Renal pelvis (tissue), 1 donor: ENCODE measurements at regions not wholly inside any gene's neighbourhood (a gene's known extent, or its start where the extent isn't known, plus 50 kb on each side); places are given as distances from the start of the nearest gene placed in this dataset.

ENCODE experiments used
- DNase-seq: peaks from one replicate; pipeline ENCODE4 v3.0.0-alpha.2; 2013

DNA sequence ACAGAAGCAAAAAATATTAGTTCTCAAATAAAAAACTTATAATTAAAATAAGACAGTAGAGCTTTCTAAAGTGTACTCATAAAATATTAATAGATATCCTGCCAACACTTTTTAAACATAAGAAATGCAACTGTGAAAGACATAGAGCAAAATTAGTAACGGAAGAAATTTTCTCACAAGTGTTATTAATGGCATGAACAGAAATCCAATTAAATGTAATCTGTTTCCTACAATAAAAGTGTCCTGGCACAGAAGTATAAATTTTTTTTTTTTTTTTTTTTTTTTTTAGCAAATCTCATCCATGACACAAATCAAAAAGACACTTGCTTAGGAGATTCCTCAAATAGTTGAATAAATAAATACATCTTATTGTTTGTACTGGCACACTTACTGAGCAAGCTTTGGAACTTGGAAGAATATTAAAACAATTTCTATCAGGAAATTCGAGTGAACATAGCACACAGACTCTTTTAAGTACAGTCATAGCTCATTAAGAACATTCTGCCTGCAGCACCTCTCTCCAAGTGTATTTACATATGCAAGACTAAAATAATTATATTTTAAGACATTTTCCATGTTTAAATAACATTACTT lies 227.2 kb upstream of the ROBO2 start:
- DNase-seq = no peak

- no peak for DNase-seq
These were observed 224.3 kb upstream of the ROBO2 start for GRCh38 chr3:76815561-76815960.

DNA sequence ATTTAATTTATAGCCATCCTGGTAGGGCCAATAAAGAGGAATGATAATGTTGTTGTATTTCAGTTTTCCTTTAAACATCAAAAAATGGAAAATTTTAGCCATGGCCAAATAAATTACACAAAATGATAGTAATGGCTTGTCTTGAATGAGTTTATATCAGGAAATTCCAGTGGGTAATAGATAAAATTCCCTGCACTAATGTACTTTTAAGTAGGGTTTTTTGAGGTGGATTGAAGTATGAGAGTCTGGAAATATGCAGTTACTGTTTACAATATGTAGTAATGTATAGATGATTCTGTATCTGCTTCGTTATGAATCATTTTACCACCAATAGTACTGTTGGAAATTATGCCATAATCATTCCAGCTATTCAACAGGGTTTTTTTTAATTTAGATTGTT lies 219.4 kb upstream of the ROBO2 start:
- no peak for DNase-seq

DNA sequence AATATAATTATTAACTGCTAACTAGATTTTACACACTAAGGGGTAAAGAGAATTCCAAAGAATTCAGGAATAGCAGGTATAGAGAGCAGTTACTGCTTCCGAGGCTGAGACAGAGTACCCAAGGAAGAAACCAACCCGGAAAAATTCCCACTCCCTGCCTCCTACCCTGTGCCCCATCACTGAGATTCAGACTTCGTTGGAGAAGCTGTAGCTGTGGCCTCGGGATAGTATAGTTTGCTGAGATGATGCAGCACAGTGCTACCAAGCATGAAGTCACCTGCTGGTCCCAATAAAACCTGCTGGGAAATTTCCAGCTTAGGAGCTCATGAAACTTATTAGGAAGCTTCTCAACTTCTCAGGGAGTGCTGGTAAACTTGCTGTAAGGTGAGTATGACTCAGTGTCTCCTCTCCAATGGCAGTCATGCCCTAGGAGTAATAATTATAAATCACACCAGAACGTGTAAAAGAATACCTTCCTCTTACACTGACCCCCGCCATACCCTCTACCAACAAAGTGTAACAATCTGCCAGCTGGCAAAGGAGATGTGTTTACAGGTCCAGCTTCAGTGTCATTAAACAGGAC lies 215.2 kb upstream of the ROBO2 start:
- peak; percentile 71 for DNase-seq

GRCh38 chr3:76826861-76827260 lies 213.0 kb upstream of the ROBO2 start:
- peak; percentile 82 for DNase-seq

- DNase-seq = peak; percentile 56
These were observed 212.1 kb upstream of the ROBO2 start for GRCh38 chr3:76827701-76828226.

DNA sequence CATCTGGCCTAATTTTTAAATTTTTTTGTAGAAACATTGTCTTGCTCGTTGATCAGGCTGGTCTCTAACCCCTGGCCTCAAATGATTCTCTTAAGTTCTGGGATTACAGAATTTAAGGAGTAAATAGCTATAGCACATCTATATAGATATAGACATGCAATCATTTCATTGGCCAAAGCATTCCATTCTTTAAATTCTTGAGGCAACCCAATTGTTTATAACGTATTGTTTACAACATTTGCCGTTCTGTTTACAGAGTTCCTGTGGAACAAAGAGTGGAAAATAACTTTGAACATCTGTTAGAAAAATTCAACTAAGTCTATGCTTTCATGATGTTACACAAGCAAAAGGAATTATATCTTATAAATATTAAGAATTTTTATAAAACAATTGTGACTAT lies 205.2 kb upstream of the ROBO2 start:
- DNase-seq = no peak

GRCh38 chr3:76841747-76842146 lies 198.2 kb upstream of the ROBO2 start:
- DNase-seq = no peak

- DNase-seq = no peak
These were observed 197.7 kb upstream of the ROBO2 start for GRCh38 chr3:76842216-76842615.

DNA sequence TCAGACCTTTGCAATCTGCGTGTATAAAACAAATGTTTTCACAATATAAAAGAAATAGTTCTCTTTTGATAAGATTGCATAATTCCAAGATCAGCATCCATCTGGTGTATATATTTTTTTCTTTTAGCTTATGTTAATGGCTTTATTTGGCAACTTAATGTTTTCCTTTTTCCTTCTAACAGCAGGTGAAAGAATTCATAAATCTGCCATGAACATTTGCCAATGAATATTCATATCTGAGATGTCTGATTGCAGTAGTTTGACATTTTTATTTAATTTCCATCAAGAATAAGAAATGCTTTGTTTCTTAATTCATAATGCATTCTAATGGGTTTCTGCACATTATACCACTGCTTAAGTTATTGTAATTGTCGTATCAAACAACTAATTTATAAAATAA lies 184.4 kb upstream of the ROBO2 start:
- DNase-seq = no peak

GRCh38 chr3:76859596-76859995 lies 180.3 kb upstream of the ROBO2 start:
- no peak for DNase-seq

GRCh38 chr3:76864355-76864754 lies 175.5 kb upstream of the ROBO2 start:
- no peak for DNase-seq

DNA sequence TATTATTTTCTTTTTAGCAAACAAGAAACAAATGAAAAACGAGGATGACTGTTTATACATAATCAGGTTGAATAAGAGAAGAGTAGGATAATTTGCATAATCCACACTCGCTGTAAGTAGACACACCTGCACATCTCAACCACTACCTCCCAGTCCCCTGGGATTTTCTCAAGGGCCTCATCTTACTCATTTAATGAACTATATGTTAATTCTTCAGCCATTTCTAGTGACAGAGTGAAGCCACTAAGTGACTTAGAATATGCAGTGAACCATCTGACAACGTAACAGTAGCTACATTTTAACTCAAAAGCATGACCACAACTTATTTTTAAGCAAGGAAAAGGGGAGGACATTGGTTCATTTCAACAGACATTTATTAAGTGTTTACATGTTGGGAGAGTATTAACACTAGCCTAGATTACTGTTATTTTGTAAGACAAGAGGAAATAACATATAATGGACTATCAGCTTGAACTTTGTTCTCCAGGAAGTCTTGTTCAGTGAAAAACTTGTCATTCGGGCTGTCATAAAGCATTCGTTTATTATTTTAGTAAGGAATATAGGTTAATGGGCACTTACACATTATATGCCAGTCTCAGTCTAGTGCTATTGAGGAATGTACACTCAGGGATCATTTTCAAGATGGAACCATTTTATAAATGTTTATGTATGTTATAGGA lies 173.0 kb upstream of the ROBO2 start:
- no peak for DNase-seq

DNA sequence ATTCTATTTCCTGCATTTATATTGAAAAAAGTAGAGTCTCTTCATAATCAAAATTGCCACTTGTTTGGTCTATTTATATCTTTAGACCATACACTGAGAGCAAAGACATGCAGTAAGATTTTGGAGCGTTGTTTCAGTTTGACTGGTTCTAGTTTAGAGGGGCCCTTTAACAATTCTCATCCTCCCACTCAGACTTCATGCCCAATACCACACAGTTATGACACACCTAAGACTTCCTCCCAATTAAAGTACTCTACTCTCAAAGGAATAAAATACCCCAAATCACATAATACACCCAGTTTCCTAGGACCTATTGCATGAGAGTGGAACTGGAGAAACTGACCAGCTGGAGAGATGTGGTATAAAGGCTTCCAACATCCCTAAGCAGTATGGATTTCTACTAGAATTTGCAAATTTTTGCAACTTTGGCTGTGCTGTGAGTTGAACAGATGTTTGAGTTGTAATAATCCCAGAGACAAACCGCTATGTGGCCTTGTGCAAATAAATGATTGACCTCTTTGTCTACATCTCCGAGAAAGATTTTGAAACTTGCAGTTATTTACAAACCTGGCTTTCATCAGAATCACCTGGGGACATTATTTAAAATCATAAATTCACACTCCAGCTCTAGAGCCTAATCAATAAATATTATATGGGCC lies 170.0 kb upstream of the ROBO2 start:
- no peak for DNase-seq

DNA sequence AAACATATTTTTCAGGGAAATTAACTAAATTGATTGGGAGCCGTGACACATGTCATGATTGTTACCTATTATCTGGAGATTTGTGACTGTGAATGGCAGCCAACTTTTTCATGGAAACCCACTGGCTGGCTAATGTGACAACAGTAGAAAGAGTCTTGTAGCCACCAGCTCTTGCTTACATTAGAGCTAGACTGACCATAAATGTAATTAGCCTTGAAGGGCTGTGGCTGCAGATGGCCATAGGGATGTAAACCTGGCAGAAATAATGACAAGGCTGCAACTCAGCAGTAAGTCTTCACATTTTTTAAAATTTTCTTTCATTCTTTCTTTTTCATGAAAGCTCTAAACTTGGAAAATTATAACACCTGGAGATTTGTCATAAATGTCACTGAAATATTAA lies 168.2 kb upstream of the ROBO2 start:
- DNase-seq = no peak

- no peak for DNase-seq
These were observed 166.9 kb upstream of the ROBO2 start for GRCh38 chr3:76872999-76873398.

GRCh38 chr3:76873532-76874242 lies 166.2 kb upstream of the ROBO2 start:
- peak; percentile 48 for DNase-seq

GRCh38 chr3:76879959-76880358 lies 159.9 kb upstream of the ROBO2 start:
- no peak for DNase-seq

DNA sequence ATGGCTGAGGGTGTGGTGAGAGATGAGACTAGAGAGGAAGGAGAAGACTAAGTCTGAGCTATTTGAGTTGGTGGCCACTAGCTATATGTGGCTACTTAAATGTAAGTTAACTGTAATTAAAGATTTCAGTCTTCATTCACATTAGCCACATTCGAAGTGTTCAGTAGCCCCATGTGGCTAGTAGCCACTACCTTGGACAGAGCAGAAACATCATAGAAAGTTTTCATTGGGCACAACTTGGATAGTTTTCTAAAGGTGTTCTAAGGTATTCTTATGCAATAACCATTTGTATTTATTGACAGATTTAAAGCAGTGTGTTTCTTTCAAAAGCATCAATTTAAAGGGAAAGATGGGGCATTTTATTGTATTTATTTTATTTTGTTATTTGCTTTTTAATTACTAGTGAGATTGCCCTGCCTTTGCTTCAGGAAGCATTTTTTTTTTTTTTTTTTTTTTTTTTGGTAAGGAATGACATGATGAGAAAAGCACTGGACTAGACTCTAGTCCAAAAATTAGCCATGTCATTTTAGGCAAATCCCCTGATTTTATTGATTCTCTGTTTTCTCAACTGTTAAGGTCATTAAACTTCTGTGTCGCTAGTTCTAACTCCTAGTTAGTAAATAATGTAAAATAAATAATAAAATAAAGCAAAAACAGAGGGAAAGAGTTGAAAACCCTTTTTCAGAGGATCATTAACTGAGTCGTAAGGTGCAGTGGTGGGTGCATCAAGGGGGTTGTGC lies 153.0 kb upstream of the ROBO2 start:
- DNase-seq = no peak

GRCh38 chr3:76888856-76889255 lies 151.0 kb upstream of the ROBO2 start:
- no peak for DNase-seq

- no peak for DNase-seq
These were observed 150.0 kb upstream of the ROBO2 start for GRCh38 chr3:76889911-76890310.

- DNase-seq = no peak
These were observed 142.8 kb upstream of the ROBO2 start for GRCh38 chr3:76897076-76897475.
